Activated naive CD8-positive, alpha-beta T cell treated with anti-CD3 and anti-CD28 coated beads for 36 hours (primary cell): ENCODE measurements at regions not wholly inside any gene's neighbourhood (a gene's known extent, or its start where the extent isn't known, plus 50 kb on each side); places are given as distances from the start of the nearest gene placed in this dataset.
"Not testable (repeated sequence)": the region's sequence is repeated elsewhere in the genome, so short reads cannot be mapped to it uniquely, and the experiment has no call there.

ENCODE experiments used
- DNase-seq: peaks from one replicate; pipeline ENCODE4 v3.0.0; 2021
- H3K27ac Mint-ChIP-seq: one replicate; pipeline ENCODE4 v1.8.0; 2022; ENCODE audit warnings: mild to moderate bottlenecking, moderate library complexity, mixed read lengths
- H3K27me3 Mint-ChIP-seq: one replicate; pipeline ENCODE4 v1.8.0; 2022; ENCODE audit warnings: mild to moderate bottlenecking, mixed read lengths
- H3K36me3 Mint-ChIP-seq: one replicate; pipeline ENCODE4 v1.8.0; 2021; ENCODE audit warnings: mild to moderate bottlenecking, mixed read lengths
- H3K4me1 Mint-ChIP-seq: one replicate; pipeline ENCODE4 v1.8.0; 2021; ENCODE audit warnings: mixed read lengths
- H3K4me3 Mint-ChIP-seq: one replicate; pipeline ENCODE4 v1.8.0; 2022; ENCODE audit warnings: mild to moderate bottlenecking, moderate library complexity, mixed read lengths
- H3K9me3 Mint-ChIP-seq: one replicate; pipeline ENCODE4 v1.8.0; 2022; ENCODE audit warnings: mixed read lengths

- no peak overlapping the region for H3K27ac Mint-ChIP-seq
- no peaks in the 10 kb centered on the region for H3K36me3 Mint-ChIP-seq
- no peaks in the 10 kb centered on the region for H3K9me3 Mint-ChIP-seq
- H3K4me1 Mint-ChIP-seq = no peaks in the 10 kb centered on the region
- H3K27me3 Mint-ChIP-seq = peaks cover 4% of the 10 kb centered on the region
- H3K4me3 Mint-ChIP-seq = no peak overlapping the region
- no peak for DNase-seq
Observed at GRCh38 chr2:58475756-58476155, 234.6 kb upstream of the FANCL start.

- H3K27me3 Mint-ChIP-seq = peaks cover 4% of the 10 kb centered on the region
- no peak for DNase-seq
- H3K4me3 Mint-ChIP-seq = no peak overlapping the region
- no peaks in the 10 kb centered on the region for H3K4me1 Mint-ChIP-seq
- H3K9me3 Mint-ChIP-seq = no peaks in the 10 kb centered on the region
- H3K36me3 Mint-ChIP-seq = no peaks in the 10 kb centered on the region
- no peak overlapping the region for H3K27ac Mint-ChIP-seq
Observed at GRCh38 chr2:58473165-58473564, 232.0 kb upstream of the FANCL start.

- Mint-ChIP-seq H3K36me3 (no peaks in the 10 kb centered on the region), H3K4me3 (no peak overlapping the region), H3K27me3 (no peaks in the 10 kb centered on the region), H3K27ac (no peak overlapping the region), H3K9me3 (peaks cover 1% of the 10 kb centered on the region), H3K4me1 (peaks cover 2% of the 10 kb centered on the region)
- no peak for DNase-seq
Observed at GRCh38 chr2:58466804-58467203, 225.7 kb upstream of the FANCL start.

GRCh38 chr2:58466021-58466420, 224.9 kb upstream of the FANCL start:
- not testable (repeated sequence) for H3K4me1 Mint-ChIP-seq, H3K9me3 Mint-ChIP-seq, H3K27me3 Mint-ChIP-seq, H3K36me3 Mint-ChIP-seq, H3K27ac Mint-ChIP-seq, DNase-seq, H3K4me3 Mint-ChIP-seq

- no peak overlapping the region for H3K27ac Mint-ChIP-seq
Observed at GRCh38 chr2:58460670-58461069, 219.5 kb upstream of the FANCL start.

GRCh38 chr2:58449286-58450010, 208.3 kb upstream of the FANCL start:
- H3K4me3 Mint-ChIP-seq = no peak overlapping the region
- H3K4me1 Mint-ChIP-seq = no peaks in the 10 kb centered on the region
- H3K9me3 Mint-ChIP-seq = no peaks in the 10 kb centered on the region
- no peak overlapping the region for H3K27ac Mint-ChIP-seq
- no peak for DNase-seq
- H3K27me3 Mint-ChIP-seq = peaks cover 10% of the 10 kb centered on the region
- H3K36me3 Mint-ChIP-seq = no peaks in the 10 kb centered on the region

More at GRCh38 chr2:58460670-58461069, 219.5 kb upstream of the FANCL start:
- no peaks in the 10 kb centered on the region for H3K4me1 Mint-ChIP-seq
- H3K27me3 Mint-ChIP-seq = no peaks in the 10 kb centered on the region
- no peak overlapping the region for H3K4me3 Mint-ChIP-seq
- DNase-seq = no peak
- H3K36me3 Mint-ChIP-seq = no peaks in the 10 kb centered on the region
- peaks cover 1% of the 10 kb centered on the region for H3K9me3 Mint-ChIP-seq

GRCh38 chr2:58448845-58449244, 207.7 kb upstream of the FANCL start:
- Mint-ChIP-seq H3K27me3 (peaks cover 13% of the 10 kb centered on the region), H3K4me1 (no peaks in the 10 kb centered on the region), H3K4me3 (no peak overlapping the region), H3K9me3 (no peaks in the 10 kb centered on the region), H3K27ac (no peak overlapping the region), H3K36me3 (no peaks in the 10 kb centered on the region)
- no peak for DNase-seq

- Mint-ChIP-seq H3K36me3 (no peaks in the 10 kb centered on the region), H3K4me1 (no peaks in the 10 kb centered on the region), H3K27ac (no peak overlapping the region), H3K4me3 (no peak overlapping the region), H3K27me3 (peaks cover 13% of the 10 kb centered on the region), H3K9me3 (no peaks in the 10 kb centered on the region)
- peak; percentile 22 for DNase-seq
Observed at GRCh38 chr2:58448065-58448507, 207.0 kb upstream of the FANCL start.

- no peak overlapping the region for H3K4me3 Mint-ChIP-seq
- no peaks in the 10 kb centered on the region for H3K9me3 Mint-ChIP-seq
Observed at GRCh38 chr2:58447586-58447985, 206.5 kb upstream of the FANCL start.

GRCh38 chr2:58441643-58442042, 200.5 kb upstream of the FANCL start:
- Mint-ChIP-seq H3K27ac (no peak overlapping the region), H3K9me3 (no peaks in the 10 kb centered on the region), H3K27me3 (peaks cover 8% of the 10 kb centered on the region)

More at GRCh38 chr2:58447586-58447985, 206.5 kb upstream of the FANCL start:
- Mint-ChIP-seq H3K36me3 (no peaks in the 10 kb centered on the region), H3K27me3 (peaks cover 13% of the 10 kb centered on the region), H3K4me1 (no peaks in the 10 kb centered on the region), H3K27ac (no peak overlapping the region)
- no peak for DNase-seq

GRCh38 chr2:58436872-58437271, 195.7 kb upstream of the FANCL start:
- H3K27ac Mint-ChIP-seq = no peak overlapping the region
- H3K27me3 Mint-ChIP-seq = peaks cover 8% of the 10 kb centered on the region
- H3K4me1 Mint-ChIP-seq = no peaks in the 10 kb centered on the region
- no peaks in the 10 kb centered on the region for H3K9me3 Mint-ChIP-seq
- no peaks in the 10 kb centered on the region for H3K36me3 Mint-ChIP-seq
- no peak for DNase-seq
- no peak overlapping the region for H3K4me3 Mint-ChIP-seq

More at GRCh38 chr2:58441643-58442042, 200.5 kb upstream of the FANCL start:
- H3K4me1 Mint-ChIP-seq = no peaks in the 10 kb centered on the region
- no peak overlapping the region for H3K4me3 Mint-ChIP-seq
- no peak for DNase-seq
- H3K36me3 Mint-ChIP-seq = no peaks in the 10 kb centered on the region

- no peak for DNase-seq
- Mint-ChIP-seq H3K4me1 (no peaks in the 10 kb centered on the region), H3K36me3 (no peaks in the 10 kb centered on the region), H3K4me3 (no peak overlapping the region), H3K27ac (no peak overlapping the region), H3K9me3 (no peaks in the 10 kb centered on the region), H3K27me3 (peaks cover 14% of the 10 kb centered on the region)
Observed at GRCh38 chr2:58435246-58435645, 194.1 kb upstream of the FANCL start.

GRCh38 chr2:58434692-58435091, 193.6 kb upstream of the FANCL start:
- Mint-ChIP-seq H3K36me3 (no peaks in the 10 kb centered on the region), H3K27me3 (peaks cover 20% of the 10 kb centered on the region), H3K4me1 (no peaks in the 10 kb centered on the region), H3K4me3 (no peak overlapping the region), H3K27ac (no peak overlapping the region), H3K9me3 (no peaks in the 10 kb centered on the region)
- DNase-seq = no peak

GRCh38 chr2:58432491-58433170, 191.5 kb upstream of the FANCL start:
- Mint-ChIP-seq H3K27me3 (peaks cover 35% of the 10 kb centered on the region), H3K4me3 (no peak overlapping the region), H3K36me3 (no peaks in the 10 kb centered on the region), H3K4me1 (peaks cover 4% of the 10 kb centered on the region), H3K27ac (no peak overlapping the region), H3K9me3 (no peaks in the 10 kb centered on the region)
- no peak for DNase-seq

- Mint-ChIP-seq H3K36me3 (no peaks in the 10 kb centered on the region), H3K4me1 (peaks cover 4% of the 10 kb centered on the region), H3K9me3 (no peaks in the 10 kb centered on the region), H3K27ac (no peak overlapping the region), H3K4me3 (peak overlapping the region; percentile 70), H3K27me3 (peaks cover 53% of the 10 kb centered on the region)
- no peak for DNase-seq
Observed at GRCh38 chr2:58429014-58429875, 188.1 kb upstream of the FANCL start.
